BLaER1 treated with 17β-estradiol and CSF1 and Interleukin-3, amounts not matched to agents 10 nM and 100 nM (cell line): ENCODE measurements at regions not wholly inside any gene's neighbourhood (a gene's known extent, or its start where the extent isn't known, plus 50 kb on each side); places are given as distances from the start of the nearest gene placed in this dataset.

Experiments used
- H3K27ac ChIP-seq, 11 experiments: shearing (Covaris generic); formaldehyde crosslinking; 2 replicates each; pipeline ENCODE4 v1.8.1; 2022
- H3K27me3 ChIP-seq, 11 experiments: shearing (Covaris generic); formaldehyde crosslinking; 2 replicates each; pipeline ENCODE4 v1.8.1; 2022
- H3K36me3 ChIP-seq, 11 experiments: shearing (Covaris generic); formaldehyde crosslinking; 2 replicates each; pipeline ENCODE4 v1.8.1; 2022
- H3K4me1 ChIP-seq, 10 experiments: shearing (Covaris generic); formaldehyde crosslinking; 2 replicates each; pipeline ENCODE4 v1.8.1; 2022
- H3K4me2 ChIP-seq, 11 experiments: shearing (Covaris generic); formaldehyde crosslinking; 2 replicates each; pipeline ENCODE4 v1.8.1; 2022
- H3K4me3 ChIP-seq, 10 experiments: shearing (Covaris generic); formaldehyde crosslinking; 2 replicates each; pipeline ENCODE4 v1.8.1; 2022
- H3K9ac ChIP-seq, 11 experiments: shearing (Covaris generic); formaldehyde crosslinking; 2 replicates each; pipeline ENCODE4 v1.8.1; 2022
- H3K9me3 ChIP-seq, 11 experiments: shearing (Covaris generic); formaldehyde crosslinking; replicated peaks in 1 of 11; 2 replicates each; pipeline ENCODE4 v1.8.1; 2022
- H4K20me1 ChIP-seq, 11 experiments: shearing (Covaris generic); formaldehyde crosslinking; 2 replicates each; pipeline ENCODE4 v1.8.1; 2022
- Cebpa-rat ChIP-seq, 11 experiments: shearing (Covaris generic); IDR thresholded peaks; 2 replicates each; pipeline ENCODE4 v1.8.1; 2022

DNA sequence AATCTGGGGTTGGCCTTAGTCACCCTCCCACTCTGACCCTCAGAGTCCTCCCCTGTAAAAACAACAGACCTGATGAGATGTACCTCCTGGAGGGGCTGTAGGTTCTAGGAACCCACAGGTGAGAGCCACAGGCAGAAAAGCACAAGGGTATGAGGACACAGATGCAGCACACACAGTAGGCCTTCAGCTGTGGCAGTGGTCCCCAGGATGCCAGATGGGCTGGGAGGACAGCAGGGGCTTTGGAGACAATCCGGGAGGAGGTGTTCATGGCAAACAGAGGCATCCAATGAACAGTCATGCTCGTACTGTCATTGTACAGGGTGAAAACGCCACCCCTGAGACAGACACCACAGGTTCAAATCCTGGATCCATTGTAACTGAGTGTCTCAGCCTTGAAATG is 463.1 kb downstream of the MATN1 start:
- Histone ChIP-seq H3K27ac (no peak overlapping the region), H3K36me3 (no peaks in the 10 kb centered on the region), H3K9ac (no peak overlapping the region), H3K4me3 (no peak overlapping the region), H3K4me1 (peaks cover 0 to 10% (median 5%) of the 10 kb centered on the region in 10 experiments; a peak in 9 of 20 replicates), H3K9me3 (peaks cover 0 to 8% (median 0%) of the 10 kb centered on the region in 11 experiments; a peak in 1 of 22 replicates), H3K4me2 (no peak overlapping the region), H3K27me3 (no peaks in the 10 kb centered on the region), H4K20me1 (0 out of 22 replicates have a peak, but pooled peaks cover 0 to 3% (median 0%) of the 10 kb centered on the region in 11 experiments)
- TF ChIP-seq Cebpa-rat (IDR thresholded peaks at IDR 0.05) = no peak

DNA sequence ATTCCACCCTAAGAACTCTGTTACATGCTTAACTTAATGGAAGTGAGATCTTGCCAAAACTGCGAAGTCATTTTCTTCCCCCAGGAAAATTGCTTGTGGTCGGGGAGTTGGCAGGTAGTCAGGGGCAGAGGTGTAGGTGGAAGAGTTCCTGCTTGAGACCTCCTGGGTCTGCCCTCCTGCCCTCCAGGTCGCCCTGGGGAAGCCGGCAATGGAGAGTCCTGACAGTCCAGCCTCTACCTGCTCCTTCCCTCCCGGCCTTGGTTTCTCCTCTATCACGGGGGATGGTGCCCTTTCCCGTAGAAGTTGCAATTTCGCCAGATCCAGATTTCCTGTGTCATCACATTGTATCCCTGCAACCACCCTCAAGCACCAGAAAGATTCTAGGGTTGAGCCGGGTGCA is 463.8 kb downstream of the MATN1 start:
- Histone ChIP-seq H4K20me1 (0 out of 22 replicates have a peak, but pooled peaks cover 0 to 3% (median 0%) of the 10 kb centered on the region in 11 experiments), H3K9me3 (peaks cover 0 to 8% (median 0%) of the 10 kb centered on the region in 11 experiments; a peak in 1 of 22 replicates), H3K27ac (no peak overlapping the region), H3K27me3 (no peaks in the 10 kb centered on the region), H3K4me1 (peaks cover 0 to 9% (median 5%) of the 10 kb centered on the region in 10 experiments; a peak in 9 of 20 replicates), H3K4me3 (no peak overlapping the region), H3K4me2 (no peak overlapping the region), H3K36me3 (no peaks in the 10 kb centered on the region), H3K9ac (no peak overlapping the region)
- no peak for TF ChIP-seq Cebpa-rat (IDR thresholded peaks at IDR 0.05)

DNA sequence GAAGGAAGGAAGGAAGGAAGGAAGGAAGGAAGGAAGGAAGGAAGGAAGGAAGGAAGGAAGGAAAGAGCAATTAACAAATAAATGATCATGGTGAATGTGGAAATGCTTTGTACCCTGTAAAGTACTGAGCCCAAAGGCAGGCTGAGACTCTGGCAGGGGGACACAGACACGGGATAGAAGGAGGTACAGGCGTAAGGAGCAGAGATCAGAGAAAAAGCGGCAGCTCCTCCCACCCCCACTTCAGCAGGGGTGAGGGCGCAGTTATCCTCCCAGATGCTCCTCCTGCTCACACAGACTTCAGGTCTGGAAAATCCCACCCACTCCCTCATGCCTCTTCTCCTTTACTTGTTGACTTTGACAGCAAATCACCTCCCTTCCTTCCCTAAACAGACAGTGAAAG is 464.5 kb downstream of the MATN1 start:
- 0 out of 22 replicates have a peak, but pooled peaks cover 0 to 3% (median 0%) of the 10 kb centered on the region in 11 experiments for H4K20me1 ChIP-seq
- peaks cover 0 to 9% (median 5%) of the 10 kb centered on the region in 10 experiments; a peak in 9 of 20 replicates for H3K4me1 ChIP-seq
- no peaks in the 10 kb centered on the region for H3K36me3 ChIP-seq
- no peaks in the 10 kb centered on the region for H3K27me3 ChIP-seq
- H3K4me3 ChIP-seq = no peak overlapping the region
- H3K27ac ChIP-seq = no peak overlapping the region
- peaks cover 0 to 8% (median 0%) of the 10 kb centered on the region in 11 experiments; a peak in 1 of 22 replicates for H3K9me3 ChIP-seq
- peak overlapping the region in 5 of 11 experiments; percentile 2 to 51 (median 29); a peak in 6 of 22 replicates for H3K4me2 ChIP-seq
- H3K9ac ChIP-seq = no peak overlapping the region
- TF ChIP-seq Cebpa-rat (IDR thresholded peaks at IDR 0.05) = no peak

DNA sequence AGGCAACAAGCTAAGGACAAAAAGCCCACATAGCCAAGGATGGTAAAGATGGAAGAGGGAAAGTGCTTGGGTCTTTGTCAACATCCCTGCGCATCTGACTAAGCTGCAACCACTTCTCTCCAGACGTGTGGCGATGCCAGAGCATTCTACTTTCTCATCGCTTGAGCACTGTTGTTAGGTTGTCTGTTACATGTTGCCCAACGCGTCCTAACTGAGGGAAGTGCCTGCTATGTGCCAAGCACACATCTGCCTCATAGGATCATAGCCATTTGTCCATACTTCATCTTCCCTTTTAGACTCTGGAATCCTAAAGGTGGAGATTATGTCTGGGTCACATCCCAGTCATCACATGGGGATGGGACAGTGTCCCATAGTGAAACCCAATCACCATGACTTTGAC is 464.9 kb downstream of the MATN1 start:
- Histone ChIP-seq H3K27me3 (no peaks in the 10 kb centered on the region), H3K4me2 (peak overlapping the region in 4 of 11 experiments; percentile 2 to 51 (median 35); a peak in 6 of 22 replicates), H3K27ac (no peak overlapping the region), H4K20me1 (0 out of 22 replicates have a peak, but pooled peaks cover 0 to 3% (median 0%) of the 10 kb centered on the region in 11 experiments), H3K36me3 (no peaks in the 10 kb centered on the region), H3K9ac (no peak overlapping the region), H3K9me3 (peaks cover 0 to 8% (median 0%) of the 10 kb centered on the region in 11 experiments; a peak in 1 of 22 replicates), H3K4me3 (no peak overlapping the region), H3K4me1 (peaks cover 0 to 9% (median 5%) of the 10 kb centered on the region in 10 experiments; a peak in 9 of 20 replicates)
- no peak for TF ChIP-seq Cebpa-rat (IDR thresholded peaks at IDR 0.05)

DNA sequence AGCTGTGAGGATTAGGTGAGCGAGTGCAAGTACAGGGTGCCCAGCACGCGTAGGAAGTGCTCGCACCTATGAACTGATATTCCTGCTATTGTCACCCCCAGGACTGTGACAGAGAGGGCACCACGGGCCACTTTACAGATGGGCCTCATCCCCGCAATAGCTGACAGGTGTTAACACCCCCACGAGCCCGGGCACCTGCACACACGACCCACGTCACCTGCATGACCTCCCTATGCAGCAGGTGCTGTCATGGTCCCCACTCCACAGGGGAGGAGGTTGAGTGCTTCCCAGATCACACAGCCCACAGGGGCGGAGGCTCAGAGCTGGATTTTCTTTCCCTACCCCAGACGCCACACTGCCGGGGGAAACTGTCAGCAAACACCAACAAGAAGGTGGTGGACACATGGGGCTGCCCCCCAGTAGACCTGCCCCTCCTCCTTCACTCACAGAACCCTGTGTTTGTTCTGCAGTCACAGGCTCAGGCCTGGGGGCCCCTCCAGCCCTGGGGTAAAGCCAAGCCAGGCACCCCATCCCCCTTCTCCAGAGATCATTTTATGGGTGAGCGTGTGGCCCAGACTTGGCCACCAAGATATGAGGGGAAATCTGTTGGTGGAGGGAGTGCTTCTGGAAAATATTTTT is 465.5 kb downstream of the MATN1 start:
- TF ChIP-seq Cebpa-rat (IDR thresholded peaks at IDR 0.05) = no peak
- Histone ChIP-seq H3K27ac (no peak overlapping the region), H3K4me2 (0 out of 22 replicates have a peak overlapping the region, but pooled peaks of 1 of the 11 experiments have one; percentile 51), H3K9me3 (peaks cover 0 to 8% (median 0%) of the 10 kb centered on the region in 11 experiments; a peak in 1 of 22 replicates), H3K36me3 (no peaks in the 10 kb centered on the region), H3K27me3 (no peaks in the 10 kb centered on the region), H3K4me1 (peaks cover 0 to 9% (median 5%) of the 10 kb centered on the region in 10 experiments; a peak in 9 of 20 replicates), H3K4me3 (no peak overlapping the region), H3K9ac (no peak overlapping the region), H4K20me1 (0 out of 22 replicates have a peak, but pooled peaks cover 0 to 3% (median 0%) of the 10 kb centered on the region in 11 experiments)

DNA sequence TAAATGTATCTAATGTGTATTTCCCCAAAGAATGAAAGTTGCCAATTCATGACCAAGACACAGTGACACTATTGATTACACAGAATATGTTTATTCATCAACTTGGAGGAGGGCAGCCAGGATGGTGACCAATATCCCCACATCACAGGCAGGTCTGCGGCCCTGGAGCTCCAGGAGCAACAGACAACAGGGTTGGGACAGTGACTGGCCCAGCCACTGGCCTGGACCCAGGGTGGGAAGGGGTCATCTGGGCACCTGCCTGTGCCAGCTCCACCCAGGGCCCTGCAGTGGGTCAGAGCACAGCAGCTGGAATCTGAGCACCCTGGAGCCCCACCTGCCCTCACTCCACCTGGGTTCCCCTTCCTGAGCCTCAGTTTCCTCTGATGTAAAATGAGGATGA is 466.1 kb downstream of the MATN1 start:
- no peak for TF ChIP-seq Cebpa-rat (IDR thresholded peaks at IDR 0.05)
- Histone ChIP-seq H3K27me3 (no peaks in the 10 kb centered on the region), H3K9ac (no peak overlapping the region), H3K27ac (no peak overlapping the region), H3K4me3 (no peak overlapping the region), H3K4me2 (no peak overlapping the region), H3K4me1 (peaks cover 0 to 9% (median 5%) of the 10 kb centered on the region in 10 experiments; a peak in 9 of 20 replicates), H3K36me3 (no peaks in the 10 kb centered on the region), H3K9me3 (peaks cover 0 to 8% (median 0%) of the 10 kb centered on the region in 11 experiments; a peak in 1 of 22 replicates), H4K20me1 (0 out of 22 replicates have a peak, but pooled peaks cover 0 to 3% (median 0%) of the 10 kb centered on the region in 11 experiments)

DNA sequence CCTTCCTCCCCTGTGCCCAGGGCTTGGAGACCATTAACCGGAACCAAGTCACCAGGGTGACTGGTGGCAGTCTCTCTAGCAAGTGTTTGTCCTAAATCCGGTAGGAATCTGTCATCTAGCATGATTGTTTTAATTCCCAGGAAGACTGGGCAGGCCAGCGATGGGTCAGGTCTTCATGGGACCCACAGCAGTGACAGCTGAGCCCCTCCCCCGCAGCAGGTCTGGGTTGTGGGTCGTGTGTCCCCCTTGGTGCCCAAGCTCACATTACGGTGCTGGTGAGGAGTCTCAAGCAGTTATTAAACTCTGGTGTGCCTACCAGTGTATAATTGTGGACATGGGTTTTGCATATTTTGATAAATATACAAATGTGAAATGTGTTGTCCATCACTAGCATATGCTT is 466.5 kb downstream of the MATN1 start:
- no peaks in the 10 kb centered on the region for H3K27me3 ChIP-seq
- no peaks in the 10 kb centered on the region for H3K36me3 ChIP-seq

DNA sequence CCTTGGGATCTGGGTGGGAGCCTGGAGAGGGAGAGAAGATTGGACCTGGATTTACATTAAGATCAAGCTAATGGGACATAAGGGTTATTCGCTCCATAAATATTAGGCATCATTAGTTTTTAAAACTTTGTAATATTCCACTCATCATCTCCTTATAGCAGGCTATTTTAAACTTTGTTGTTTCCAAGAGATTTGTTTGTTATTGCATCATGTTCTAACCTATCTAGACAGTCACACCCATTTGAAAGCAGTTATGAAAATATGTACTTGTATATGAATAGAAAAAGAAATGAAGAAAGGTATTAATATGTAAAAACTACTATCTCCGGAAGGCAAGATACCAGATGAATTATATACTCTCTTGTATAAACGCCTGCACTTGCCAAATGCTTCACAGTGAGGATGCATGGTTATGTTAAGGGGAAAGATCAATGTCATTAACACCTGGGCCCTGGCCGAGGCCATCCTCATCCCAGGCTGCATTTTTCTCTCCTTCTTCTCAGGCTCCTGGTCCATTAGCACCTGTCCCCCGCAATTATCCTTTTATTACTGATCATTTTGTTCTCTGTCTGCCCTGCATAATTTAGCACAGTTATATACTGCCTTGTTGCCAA is 468.2 kb downstream of the MATN1 start:
- Histone ChIP-seq H3K4me2 (no peak overlapping the region), H4K20me1 (no peaks in the 10 kb centered on the region), H3K9me3 (no peaks in the 10 kb centered on the region), H3K27me3 (no peaks in the 10 kb centered on the region), H3K4me1 (peaks cover 0 to 9% (median 5%) of the 10 kb centered on the region in 10 experiments; a peak in 9 of 20 replicates), H3K27ac (no peak overlapping the region), H3K36me3 (no peaks in the 10 kb centered on the region), H3K9ac (no peak overlapping the region), H3K4me3 (no peak overlapping the region)
- no peak for TF ChIP-seq Cebpa-rat (IDR thresholded peaks at IDR 0.05)

More for the DNA sequence above, 466.5 kb downstream of the MATN1 start:
- H3K4me2 ChIP-seq = no peak overlapping the region
- peaks cover 0 to 8% (median 0%) of the 10 kb centered on the region in 11 experiments; a peak in 1 of 22 replicates for H3K9me3 ChIP-seq
- no peaks in the 10 kb centered on the region for H4K20me1 ChIP-seq
- no peak overlapping the region for H3K4me3 ChIP-seq
- peaks cover 0 to 9% (median 5%) of the 10 kb centered on the region in 10 experiments; a peak in 9 of 20 replicates for H3K4me1 ChIP-seq
- H3K27ac ChIP-seq = no peak overlapping the region
- no peak overlapping the region for H3K9ac ChIP-seq
- no peak for TF ChIP-seq Cebpa-rat (IDR thresholded peaks at IDR 0.05)

DNA sequence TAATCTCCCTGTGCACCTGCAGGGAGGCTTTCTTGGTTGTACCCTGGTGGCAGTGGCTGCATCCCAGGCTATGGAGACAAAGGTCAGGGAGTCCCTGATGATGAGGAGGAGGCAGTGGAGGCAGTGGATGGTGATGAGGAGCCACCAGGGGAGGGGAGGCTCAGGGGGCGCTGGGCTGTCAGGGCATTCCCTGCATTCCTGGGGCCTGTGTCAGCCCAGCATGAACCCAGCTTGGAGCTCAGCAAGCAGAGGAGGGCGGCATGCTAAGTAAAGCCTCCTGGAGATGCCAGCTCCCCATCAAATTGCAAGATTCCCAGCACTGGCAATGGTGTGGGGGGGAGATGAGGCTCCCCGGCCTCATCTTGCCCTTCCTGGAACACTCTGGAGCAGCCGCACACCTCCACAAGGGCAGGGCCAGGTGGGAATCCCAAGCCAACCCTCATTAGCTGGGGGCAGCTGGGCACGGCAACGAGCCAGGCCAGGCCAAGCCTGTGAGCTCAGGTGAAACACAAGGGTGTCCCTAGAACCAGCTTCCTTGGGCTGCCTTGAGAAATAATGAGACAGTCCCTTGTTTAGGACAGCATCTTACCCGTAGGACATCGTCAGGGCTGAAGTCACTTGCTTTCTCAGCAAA is 469.5 kb downstream of the MATN1 start:
- no peak overlapping the region for H3K4me3 ChIP-seq
- H3K27me3 ChIP-seq = no peaks in the 10 kb centered on the region
- H3K27ac ChIP-seq = no peak overlapping the region
- no peak for TF ChIP-seq Cebpa-rat (IDR thresholded peaks at IDR 0.05)
- H4K20me1 ChIP-seq = no peaks in the 10 kb centered on the region
- no peaks in the 10 kb centered on the region for H3K9me3 ChIP-seq
- no peak overlapping the region for H3K4me2 ChIP-seq
- H3K4me1 ChIP-seq = peaks cover 0 to 7% (median 3%) of the 10 kb centered on the region in 10 experiments; a peak in 9 of 20 replicates
- H3K9ac ChIP-seq = no peak overlapping the region
- no peaks in the 10 kb centered on the region for H3K36me3 ChIP-seq
